IMR-90 (cell line): ENCODE measurements at regions not wholly inside any gene's neighbourhood (a gene's known extent, or its start where the extent isn't known, plus 50 kb on each side); places are given as distances from the start of the nearest gene placed in this dataset.

Experiments
- ATAC-seq: fragments of 200-7000 bp; cut with Tn5 transposase; 2 replicates; pipeline ENCODE4 v1.9.1; 2020; ENCODE audit warnings: low read depth, mild to moderate bottlenecking, moderate library complexity
- BruUV-seq: library from RNA; stranded (reverse); fragments of 400-500 nt; replicated peaks from 2 replicates; lab custom pipeline; 2021; lab: Mats Ljungman, UMichigan
- CTCF ChIA-PET: fragments of 300-600 bp; formaldehyde crosslinking; extraction: SDS; loops from one replicate; lab custom pipeline; 2021; ENCODE audit warnings: antibody characterized with exemption; lab: Yijun Ruan, JAX
- POLR2A ChIA-PET: fragments of 300-600 bp; sonication (Branson Sonifier 250); formaldehyde crosslinking; loops from one replicate; lab custom pipeline; 2022; ENCODE audit warnings: antibody characterized with exemption; ENCODE audit not compliant: unreplicated experiment; lab: Charles Lee
- DNase-seq: peaks from one replicate; pipeline ENCODE4 v3.0.0; 2013
- H2AFZ ChIP-seq: replicated peaks from 2 replicates; pipeline ENCODE3; 2013; ENCODE audit warnings: low read length, mild to moderate bottlenecking; ENCODE audit not compliant: poor library complexity
- H2AK5ac ChIP-seq: 2 replicates; pipeline ENCODE4 v1.6.1; 2013; ENCODE audit warnings: low read depth, low read length, inconsistent platforms
- H2AK9ac ChIP-seq: replicated peaks from 2 replicates; pipeline ENCODE3; 2013; ENCODE audit warnings: mild to moderate bottlenecking, low read depth, low read length, moderate library complexity; ENCODE audit not compliant: poor library complexity
- H2BK120ac ChIP-seq: 2 replicates; pipeline ENCODE4 v1.6.1; 2013; ENCODE audit warnings: low read depth, low read length, inconsistent platforms
- H2BK15ac ChIP-seq: 3 replicates; pipeline ENCODE4 v1.6.1; 2013; ENCODE audit warnings: low read depth, low read length, inconsistent platforms
- H2BK20ac ChIP-seq: 2 replicates; pipeline ENCODE4 v1.6.1; 2013; ENCODE audit warnings: low read depth, mild to moderate bottlenecking, inconsistent platforms, low read length, moderate library complexity
- H2BK5ac ChIP-seq: 2 replicates; pipeline ENCODE4 v1.6.1; 2013; ENCODE audit warnings: mild to moderate bottlenecking, low read depth, low read length, inconsistent platforms; ENCODE audit not compliant: poor library complexity, severe bottlenecking
- H3K14ac ChIP-seq: replicated peaks from 2 replicates; pipeline ENCODE4 v1.6.1; 2013; ENCODE audit warnings: low read depth, low read length, inconsistent platforms
- H3K18ac ChIP-seq: 2 replicates; pipeline ENCODE4 v1.6.1; 2013; ENCODE audit warnings: low read depth, low read length, control low read depth
- H3K23ac ChIP-seq: 2 replicates; pipeline ENCODE4 v1.6.1; 2013; ENCODE audit warnings: low read depth, low read length, inconsistent platforms
- H3K27ac ChIP-seq: 2 replicates; pipeline ENCODE4 v1.5.1; 2013; ENCODE audit warnings: mild to moderate bottlenecking, control low read depth, low read length; ENCODE audit not compliant: insufficient read depth
- H3K27me3 ChIP-seq: 2 replicates; pipeline ENCODE4 v1.6.1; 2013; ENCODE audit warnings: low read length; ENCODE audit not compliant: control insufficient read depth, insufficient read depth
- H3K36me3 ChIP-seq: 2 replicates; pipeline ENCODE4 v1.6.1; 2013; ENCODE audit warnings: low read length, mixed read lengths; ENCODE audit not compliant: control insufficient read depth, insufficient read depth
- H3K4ac ChIP-seq: 2 replicates; pipeline ENCODE4 v1.6.1; 2013; ENCODE audit warnings: low read depth, low read length, inconsistent platforms
- H3K4me1 ChIP-seq: 2 replicates; pipeline ENCODE4 v1.6.1; 2013; ENCODE audit warnings: low read length, mixed read lengths; ENCODE audit not compliant: control insufficient read depth, insufficient read depth
- H3K4me2 ChIP-seq: 2 replicates; pipeline ENCODE4 v1.6.1; 2013; ENCODE audit warnings: low read depth, mild to moderate bottlenecking, control low read depth, low read length, moderate library complexity
- H3K4me3 ChIP-seq: 2 replicates; pipeline ENCODE4 v1.5.1; 2013; ENCODE audit warnings: low read depth, mild to moderate bottlenecking, control low read depth, low read length, moderate library complexity; ENCODE audit not compliant: insufficient read depth
- H3K56ac ChIP-seq: 2 replicates; pipeline ENCODE4 v1.6.1; 2013; ENCODE audit warnings: low read length, inconsistent platforms; ENCODE audit not compliant: insufficient read depth; ENCODE audit errors: extremely low read depth
- H3K79me1 ChIP-seq, 2 experiments: 2 replicates each; pipeline ENCODE4 v1.6.1; 2013; ENCODE audit warnings: low read length in 2 of 2, inconsistent platforms in 1 of 2, low read depth in 1 of 2
- H3K9ac ChIP-seq: 2 replicates; pipeline ENCODE4 v1.6.1; 2013; ENCODE audit warnings: low read depth, low read length, control low read depth
- H3K9me1 ChIP-seq: 2 replicates; pipeline ENCODE4 v1.6.1; 2013; ENCODE audit warnings: low read length, inconsistent platforms; ENCODE audit not compliant: insufficient read depth
- H3K9me3 ChIP-seq: 2 replicates; pipeline ENCODE4 v1.6.1; 2013; ENCODE audit warnings: low read length; ENCODE audit not compliant: control insufficient read depth, insufficient read depth
- H4K20me1 ChIP-seq: 2 replicates; pipeline ENCODE4 v1.6.1; 2013; ENCODE audit warnings: low read length, inconsistent platforms; ENCODE audit not compliant: insufficient read depth
- H4K5ac ChIP-seq: 2 replicates; pipeline ENCODE4 v1.6.1; 2013; ENCODE audit warnings: mild to moderate bottlenecking, low read depth, low read length, control low read depth
- H4K8ac ChIP-seq, 2 experiments: 2 replicates each; pipeline ENCODE4 v1.6.1; 2013; ENCODE audit warnings: low read depth in 2 of 2, low read length in 2 of 2, control low read depth in 1 of 2, inconsistent platforms in 1 of 2
- H4K91ac ChIP-seq: 2 replicates; pipeline ENCODE4 v1.6.1; 2013; ENCODE audit warnings: low read depth, low read length, inconsistent platforms; ENCODE audit not compliant: insufficient read depth
- BHLHE40 ChIP-seq: fragments of 150-350 bp; IDR thresholded peaks from 2 replicates; pipeline ENCODE4 v1.6.1; 2016; ENCODE audit warnings: mild to moderate bottlenecking, low read depth, low read length
- CHD1 ChIP-seq: IDR thresholded peaks from 2 replicates; pipeline ENCODE4 v1.6.1; 2012; ENCODE audit warnings: low read depth, low read length, improper control_type of control experiment
- FOS ChIP-seq: fragments of 150-350 bp; IDR thresholded peaks from 2 replicates; pipeline ENCODE4 v1.6.1; 2016; ENCODE audit warnings: low read depth, low read length
- MAFK ChIP-seq: IDR thresholded peaks from 2 replicates; pipeline ENCODE4 v1.6.1; 2012; ENCODE audit warnings: low read depth, low read length, improper control_type of control experiment
- MAZ ChIP-seq: IDR thresholded peaks from 2 replicates; pipeline ENCODE4 v1.6.1; 2012; ENCODE audit warnings: low read depth, mild to moderate bottlenecking, low read length, improper control_type of control experiment, moderate library complexity, borderline replicate concordance
- MXI1 ChIP-seq: IDR thresholded peaks from 2 replicates; pipeline ENCODE4 v1.6.1; 2012; ENCODE audit warnings: low read depth, mild to moderate bottlenecking, low read length, moderate library complexity, borderline replicate concordance
- NFE2L2 ChIP-seq: fragments of 150-350 bp; IDR thresholded peaks from 2 replicates; pipeline ENCODE4 v1.6.1; 2016; ENCODE audit warnings: low read depth, mild to moderate bottlenecking, low read length
- POLR2A ChIP-seq: IDR thresholded peaks from 2 replicates; pipeline ENCODE4 v1.6.1; 2012; ENCODE audit warnings: mild to moderate bottlenecking, low read depth, low read length
- RAD21 ChIP-seq: IDR thresholded peaks from 2 replicates; pipeline ENCODE4 v1.6.1; 2012; ENCODE audit warnings: low read length, improper control_type of control experiment
- RFX5 ChIP-seq: IDR thresholded peaks from 2 replicates; pipeline ENCODE4 v1.8.0; 2012; ENCODE audit warnings: low read depth, mild to moderate bottlenecking, low read length, moderate library complexity
- SMC3 ChIP-seq: fragments of 150-350 bp; IDR thresholded peaks from 2 replicates; pipeline ENCODE4 v1.6.1; 2016; ENCODE audit warnings: low read depth, mild to moderate bottlenecking, antibody characterized with exemption, low read length, moderate library complexity
- WGBS, 2 experiments: methylation state at CpG; one replicate each; pipeline versions ENCODE4 v1.1.5 to v1.1.7; 2013; ENCODE audit warnings: missing lambda C conversion rate in 2 of 2; ENCODE audit not compliant: insufficient read length in 1 of 2; ENCODE audit errors: extremely low coverage in 2 of 2; 5-methylcytosine and 5-hydroxymethylcytosine counted together
- dilution Hi-C: fragments of 300-500 bp; cut with HindIII; formaldehyde crosslinking; loops from one replicate; pipeline ENCODE4 v1.14.3; 2018; ENCODE audit warnings: low sequenced_read_pairs; ENCODE audit not compliant: unreplicated experiment
- in situ Hi-C: fragments of 300-500 bp; cut with MboI; formaldehyde crosslinking; loops from 3 replicates; pipeline ENCODE4 v1.14.3; 2019; ENCODE audit warnings: low sequenced_read_pairs, inconsistent platforms, mixed read lengths
- intact Hi-C: fragments of 100-400 bp; cut with micrococcal nuclease; formaldehyde crosslinking; loops from 2 replicates; pipeline ENCODE4 v1.10.0; 2022
- TF ChIP-seq, protein P1 (sequence below): fragments of 150-350 bp; IDR thresholded peaks from 2 replicates; pipeline ENCODE4 v1.6.1; 2016; ENCODE audit warnings: low read depth, mild to moderate bottlenecking, low read length, moderate library complexity, borderline replicate concordance
- TF ChIP-seq, protein P2 (sequence below): fragments of 150-350 bp; IDR thresholded peaks from 2 replicates; pipeline ENCODE4 v1.6.1; 2017; ENCODE audit warnings: mild to moderate bottlenecking, antibody characterized with exemption, low read length, low read depth

DNA sequence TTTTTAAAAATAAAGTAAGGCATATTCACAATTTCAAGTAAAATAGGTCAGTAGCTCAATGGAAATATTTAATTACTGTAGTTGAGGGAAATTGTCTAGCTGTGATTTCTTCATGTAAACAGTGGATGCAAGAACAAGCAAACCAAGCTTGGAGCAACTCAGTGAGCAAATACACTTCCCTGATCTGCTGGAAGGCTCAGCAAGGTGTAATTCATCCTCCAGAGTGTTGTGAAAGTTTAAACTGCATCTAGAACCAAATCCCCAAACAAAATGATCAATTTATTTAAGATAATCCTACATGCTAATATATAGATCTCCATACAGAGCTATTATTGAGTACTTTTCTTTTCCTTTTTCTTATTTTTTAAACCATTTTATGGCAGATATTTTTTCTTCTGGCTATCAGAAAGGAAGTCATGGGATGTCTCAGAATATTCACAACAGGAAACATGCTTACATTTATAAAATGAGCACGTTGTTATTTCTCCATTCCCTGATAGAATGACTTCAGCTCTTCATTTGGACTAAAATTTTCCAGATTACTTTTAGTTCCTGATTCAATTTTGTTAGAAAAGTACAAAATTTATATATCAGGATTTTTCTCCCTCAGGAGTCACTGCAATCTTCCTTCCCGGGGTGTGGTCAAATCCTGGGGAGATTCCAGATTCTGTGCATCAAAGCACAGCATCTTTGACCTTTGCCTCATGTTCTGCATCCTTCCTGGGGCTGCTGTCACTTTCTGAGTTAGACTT lies 219.2 kb upstream of the ELL2 start:
- no TSS peak for BruUV-seq
- in situ Hi-C loops (no loop called here), intact Hi-C loops (no loop called here)

More for the DNA sequence above, 219.2 kb upstream of the ELL2 start:
- H3K23ac ChIP-seq = no peak overlapping the region
- peak overlapping the region; percentile 70; the same call in 1 of the 2 replicates for H4K91ac ChIP-seq
- H3K36me3 ChIP-seq = no peaks in the 10 kb centered on the region
- H3K9ac ChIP-seq = peak overlapping the region; percentile 29; the same call in 1 of the 2 replicates
- 0 out of 2 replicates have a peak overlapping the region, but pooled peaks have one; percentile 19 for H3K14ac ChIP-seq
- 0 out of 4 replicates have a peak overlapping the region, but pooled peaks of 1 of the 2 experiments have one; percentile 25 for H4K8ac ChIP-seq
- peak overlapping the region; percentile 16; the same call in 1 of the 2 replicates for H3K18ac ChIP-seq
- H2BK15ac ChIP-seq = peak overlapping the region; percentile 84; the same call in 1 of the 3 replicates
- no peaks in the 10 kb centered on the region for H3K79me1 ChIP-seq
- no peak for ATAC-seq
- POLR2A ChIA-PET = no interaction called here
- no peak overlapping the region for H3K56ac ChIP-seq
- no peaks in the 10 kb centered on the region for H3K27me3 ChIP-seq
- H3K4ac ChIP-seq = peak overlapping the region; percentile 37; the same call in 1 of the 2 replicates
- peak overlapping the region; percentile 48; the same call in 1 of the 2 replicates for H2BK20ac ChIP-seq
- WGBS, 2 experiments = no CpG with 5 or more reads among the region's 2 CpGs
- TF ChIP-seq SMC3 (no peak), MAFK (no peak), FOS (no peak), MXI1 (no peak), RAD21 (no peak), CHD1 (no peak), RFX5 (no peak), MAZ (no peak), POLR2A (no peak), BHLHE40 (no peak), NFE2L2 (no peak)
- TF ChIP-seq, protein P1, sequence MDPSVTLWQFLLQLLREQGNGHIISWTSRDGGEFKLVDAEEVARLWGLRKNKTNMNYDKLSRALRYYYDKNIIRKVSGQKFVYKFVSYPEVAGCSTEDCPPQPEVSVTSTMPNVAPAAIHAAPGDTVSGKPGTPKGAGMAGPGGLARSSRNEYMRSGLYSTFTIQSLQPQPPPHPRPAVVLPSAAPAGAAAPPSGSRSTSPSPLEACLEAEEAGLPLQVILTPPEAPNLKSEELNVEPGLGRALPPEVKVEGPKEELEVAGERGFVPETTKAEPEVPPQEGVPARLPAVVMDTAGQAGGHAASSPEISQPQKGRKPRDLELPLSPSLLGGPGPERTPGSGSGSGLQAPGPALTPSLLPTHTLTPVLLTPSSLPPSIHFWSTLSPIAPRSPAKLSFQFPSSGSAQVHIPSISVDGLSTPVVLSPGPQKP = no peak
- TF ChIP-seq, protein P2, sequence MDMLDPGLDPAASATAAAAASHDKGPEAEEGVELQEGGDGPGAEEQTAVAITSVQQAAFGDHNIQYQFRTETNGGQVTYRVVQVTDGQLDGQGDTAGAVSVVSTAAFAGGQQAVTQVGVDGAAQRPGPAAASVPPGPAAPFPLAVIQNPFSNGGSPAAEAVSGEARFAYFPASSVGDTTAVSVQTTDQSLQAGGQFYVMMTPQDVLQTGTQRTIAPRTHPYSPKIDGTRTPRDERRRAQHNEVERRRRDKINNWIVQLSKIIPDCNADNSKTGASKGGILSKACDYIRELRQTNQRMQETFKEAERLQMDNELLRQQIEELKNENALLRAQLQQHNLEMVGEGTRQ = no peak
- no peak overlapping the region for H2AFZ ChIP-seq
- H4K20me1 ChIP-seq = no peaks in the 10 kb centered on the region
- H3K9me1 ChIP-seq = peaks cover 6% of the 10 kb centered on the region; the same call in 1 of the 2 replicates
- CTCF ChIA-PET = no interaction called here
- no peak overlapping the region for H3K4me2 ChIP-seq
- H3K4me1 ChIP-seq = peaks cover 12% of the 10 kb centered on the region
- H2AK9ac ChIP-seq = no peak overlapping the region
- H3K4me3 ChIP-seq = no peak overlapping the region
- H2BK120ac ChIP-seq = peak overlapping the region; percentile 43; the same call in 1 of the 2 replicates
- no peak for DNase-seq
- peak overlapping the region; percentile 12; the same call in 1 of the 2 replicates for H3K27ac ChIP-seq
- peak overlapping the region; percentile 31 for H2BK5ac ChIP-seq
- peak overlapping the region; percentile 21; the same call in 1 of the 2 replicates for H2AK5ac ChIP-seq
- no peaks in the 10 kb centered on the region for H3K9me3 ChIP-seq
- dilution Hi-C loops = no loop called here
- H4K5ac ChIP-seq = no peak overlapping the region
